Stimulated activated CD4-positive, alpha-beta T cell treated with anti-CD3 and anti-CD28 coated beads, TNF-alpha, amount 100 ng/mL, for 1 hour (primary cell): ENCODE measurements at regions not wholly inside any gene's neighbourhood (a gene's known extent, or its start where the extent isn't known, plus 50 kb on each side); places are given as distances from the start of the nearest gene placed in this dataset.

Experiments
- DNase-seq, 3 donors: peaks; one replicate each; pipeline ENCODE4 v3.0.0-alpha.2; 2020; ENCODE audit warnings: low read depth in 3 of 3, low spot score in 1 of 3

DNA sequence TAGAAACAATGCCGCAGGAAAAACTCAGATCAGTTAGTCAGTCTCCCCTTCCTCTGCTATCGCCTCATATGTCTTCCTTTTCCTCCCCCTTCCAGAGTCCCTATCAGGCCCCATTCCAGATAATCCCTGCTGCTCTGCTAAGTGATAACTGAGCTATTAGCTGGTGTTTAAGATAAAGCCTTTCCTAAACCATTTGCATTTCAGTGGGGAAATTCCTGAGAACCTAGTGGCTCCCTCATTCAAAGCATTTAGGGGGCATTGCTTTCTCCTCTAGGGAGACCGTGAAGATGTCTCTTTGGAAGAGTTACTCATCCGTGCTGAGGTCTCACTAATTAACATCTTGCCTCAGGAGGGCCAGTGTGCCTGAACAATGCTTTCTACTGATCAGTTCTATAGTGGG, 401.6 kb downstream of the NPIPA7 start:
- no peak for DNase-seq

DNA sequence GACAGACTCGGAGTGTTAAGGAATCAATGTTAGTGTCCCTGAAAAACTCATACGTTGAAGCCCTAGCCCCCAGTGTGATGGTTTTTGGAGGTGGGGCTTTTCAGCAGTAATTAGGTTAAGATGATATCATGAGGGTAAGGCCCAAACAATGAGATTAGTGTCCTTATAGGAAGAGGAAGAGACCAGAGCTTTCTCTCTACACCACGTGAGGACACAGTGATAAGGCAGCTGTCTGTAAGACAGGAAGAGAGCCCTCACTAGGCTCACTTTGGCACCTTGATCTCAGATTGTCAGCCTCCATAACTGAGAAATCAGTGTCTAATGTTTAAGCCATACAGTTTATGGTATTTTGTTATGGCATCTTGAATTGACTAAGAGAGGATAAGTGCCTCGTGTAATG, 403.2 kb downstream of the NPIPA7 start:
- DNase-seq = no peak

DNA sequence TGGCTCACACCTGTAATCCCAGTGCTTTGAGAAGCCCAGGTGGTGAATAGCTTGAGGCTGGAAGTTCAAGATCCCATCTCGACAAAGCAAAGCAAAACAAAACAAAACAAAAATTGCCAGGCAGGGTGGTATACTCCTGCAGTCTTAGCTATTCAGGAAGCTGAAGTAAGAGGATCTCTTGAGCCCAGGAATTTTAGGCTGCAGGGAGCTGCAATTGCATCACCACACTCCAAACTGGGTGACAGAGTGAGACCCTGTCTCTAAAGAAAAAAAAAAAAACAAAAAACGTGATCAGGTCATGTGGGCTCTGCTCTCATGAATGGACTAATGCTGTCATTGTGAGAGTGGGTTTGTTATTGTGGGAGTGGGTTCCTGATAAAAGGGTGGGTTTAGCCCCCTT, 409.1 kb downstream of the NPIPA7 start:
- no peak for DNase-seq

DNA sequence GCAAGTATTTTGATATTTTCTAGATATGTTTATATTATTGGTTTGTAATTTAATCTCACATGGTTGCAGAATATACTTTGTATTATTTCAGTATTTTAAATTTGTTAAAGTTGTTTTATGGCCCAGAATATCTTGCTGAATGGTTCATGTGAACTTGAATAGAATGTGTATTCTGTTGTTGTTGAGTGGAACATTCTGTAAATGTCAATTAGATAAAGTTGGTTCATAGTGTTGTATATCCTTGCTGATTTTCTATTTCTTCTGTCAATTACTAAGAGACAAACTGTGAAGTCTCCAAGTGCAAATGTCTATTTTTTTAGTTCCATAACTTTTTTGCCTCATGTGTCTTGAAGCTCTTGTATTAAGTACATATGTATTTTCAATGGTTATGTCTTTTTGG, 411.7 kb downstream of the NPIPA7 start:
- no peak for DNase-seq

DNA sequence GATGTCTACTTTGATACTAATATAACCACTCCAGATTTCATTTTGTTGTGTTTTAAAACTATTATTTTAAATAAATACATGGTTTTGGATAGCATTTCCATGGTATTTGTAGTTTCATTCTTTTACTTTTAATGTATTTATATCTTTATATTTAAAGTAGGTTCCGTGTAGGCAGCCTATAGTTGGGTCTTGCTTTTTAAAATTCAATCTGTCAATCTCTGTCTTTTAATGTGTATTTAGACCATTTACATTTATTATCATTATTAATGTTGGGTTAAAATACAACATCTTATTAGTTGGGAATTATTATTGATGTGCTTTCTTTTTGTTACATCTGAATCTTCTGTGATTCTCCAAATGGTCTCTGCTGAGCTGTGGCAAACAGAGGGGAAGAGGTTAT, 412.1 kb downstream of the NPIPA7 start:
- DNase-seq = no peak

DNA sequence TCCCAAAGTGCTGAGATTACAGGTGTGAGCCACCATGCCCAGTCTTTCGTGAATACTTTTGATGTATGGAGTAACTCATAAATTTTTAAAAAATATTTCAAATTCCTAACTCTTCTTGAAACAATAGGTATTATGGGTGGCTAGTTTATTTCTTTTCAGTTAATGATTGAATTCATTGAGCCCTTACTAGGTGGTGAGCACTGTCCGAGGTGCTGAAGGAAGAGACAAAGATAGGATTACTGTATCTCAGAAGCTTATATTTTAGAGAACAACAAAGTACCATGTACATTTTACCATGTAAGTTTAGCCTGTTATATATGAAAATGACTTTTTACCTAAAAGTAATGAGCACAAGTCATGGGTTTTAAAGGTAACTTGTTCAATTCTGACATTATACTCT, 418.3 kb downstream of the NPIPA7 start:
- DNase-seq = no peak

DNA sequence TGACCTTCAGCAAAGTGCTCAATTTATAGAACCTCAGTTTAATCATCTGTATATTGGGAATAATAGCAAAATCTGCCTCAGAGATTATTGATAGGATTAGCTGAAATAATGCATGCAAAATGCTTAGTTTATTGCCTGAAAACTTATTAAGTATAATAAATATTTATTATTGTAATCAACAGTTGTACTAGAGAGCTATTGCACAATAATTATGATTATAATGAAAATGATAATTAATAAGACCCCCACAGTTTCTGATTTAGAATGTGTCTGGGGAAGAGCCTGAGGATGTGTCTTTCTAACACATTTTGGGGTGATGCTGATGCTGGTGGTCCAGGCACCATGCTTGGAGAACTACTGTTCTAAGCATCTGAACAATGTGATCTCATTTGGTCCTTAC, 419.6 kb downstream of the NPIPA7 start:
- no peak for DNase-seq

DNA sequence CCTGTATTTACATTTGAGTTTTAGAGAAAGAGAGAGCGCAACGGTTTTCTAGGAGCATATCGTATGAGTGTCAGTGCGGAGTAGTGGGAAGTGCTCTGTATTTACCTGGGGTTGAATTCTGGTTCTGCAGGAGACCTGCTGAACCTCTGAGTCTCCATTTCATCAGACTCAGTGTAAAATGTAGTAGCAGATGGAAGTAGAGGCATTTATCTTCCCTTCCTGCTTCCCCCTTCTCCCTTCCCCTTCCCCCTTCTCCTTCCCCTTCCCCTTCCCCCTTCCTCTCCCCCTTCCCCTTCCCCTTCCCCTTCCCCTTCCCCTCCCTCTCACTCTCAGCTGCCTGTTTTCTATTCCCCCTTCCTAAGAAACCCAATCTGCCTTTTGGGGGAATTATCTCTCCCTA, 426.9 kb downstream of the NPIPA7 start:
- DNase-seq = no peak

DNA sequence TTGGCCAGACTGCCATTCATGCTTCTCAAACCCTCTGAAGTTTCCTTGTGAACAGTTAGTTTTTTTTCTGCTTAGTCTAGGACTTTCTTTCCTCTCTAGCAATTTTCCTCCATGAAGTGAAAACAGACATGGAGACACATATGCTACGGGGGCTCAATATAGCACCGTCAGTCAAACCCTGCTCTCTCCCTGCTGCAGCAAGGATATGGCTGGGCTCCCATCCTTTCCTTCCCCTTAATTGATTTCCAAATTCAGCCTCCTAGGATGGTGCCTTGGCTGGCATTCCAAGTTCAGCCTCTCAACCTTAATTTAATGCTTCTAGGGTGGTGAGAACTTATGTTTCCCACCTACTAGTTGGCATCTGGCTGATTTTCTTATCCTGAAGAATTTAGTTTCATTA, 436.7 kb downstream of the NPIPA7 start:
- no peak for DNase-seq

DNA sequence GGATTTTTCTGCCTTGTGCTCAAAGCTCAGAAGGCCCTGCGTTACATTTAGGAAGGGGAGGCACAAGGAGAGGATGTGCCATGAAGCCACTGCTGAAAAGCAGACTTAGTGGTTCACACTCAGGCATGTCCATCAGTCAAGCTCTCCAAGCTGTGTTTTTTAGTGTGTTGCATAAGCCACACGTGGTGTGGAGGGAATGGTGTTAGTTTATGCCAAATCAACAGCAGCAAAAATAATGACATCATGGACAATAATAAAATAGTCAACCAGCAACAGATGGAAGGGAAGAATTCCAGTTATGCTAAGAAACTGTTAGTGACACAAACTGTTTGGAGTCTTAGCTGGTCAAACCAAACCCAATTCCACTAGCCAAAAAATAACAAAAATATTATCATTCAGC, 438.3 kb downstream of the NPIPA7 start:
- no peak for DNase-seq

DNA sequence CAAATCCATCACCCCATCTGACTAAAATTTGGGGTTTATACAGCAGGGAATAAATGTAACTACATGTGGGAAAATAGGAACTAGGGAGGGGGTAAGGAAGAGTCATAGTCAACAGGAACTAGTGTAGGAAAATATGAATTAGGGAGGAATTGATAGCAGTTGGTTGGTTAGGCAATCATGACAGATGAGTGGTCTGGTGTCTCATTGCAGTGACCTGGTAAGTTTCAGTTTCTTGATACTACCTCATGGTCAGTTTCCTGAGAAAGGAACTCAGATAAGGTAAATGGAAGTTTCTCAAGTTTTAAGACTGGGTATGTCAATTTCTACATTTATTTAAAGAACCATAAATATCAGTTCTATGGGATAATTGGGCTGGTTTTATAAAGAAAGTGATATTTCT, 442.3 kb downstream of the NPIPA7 start:
- no peak for DNase-seq

DNA sequence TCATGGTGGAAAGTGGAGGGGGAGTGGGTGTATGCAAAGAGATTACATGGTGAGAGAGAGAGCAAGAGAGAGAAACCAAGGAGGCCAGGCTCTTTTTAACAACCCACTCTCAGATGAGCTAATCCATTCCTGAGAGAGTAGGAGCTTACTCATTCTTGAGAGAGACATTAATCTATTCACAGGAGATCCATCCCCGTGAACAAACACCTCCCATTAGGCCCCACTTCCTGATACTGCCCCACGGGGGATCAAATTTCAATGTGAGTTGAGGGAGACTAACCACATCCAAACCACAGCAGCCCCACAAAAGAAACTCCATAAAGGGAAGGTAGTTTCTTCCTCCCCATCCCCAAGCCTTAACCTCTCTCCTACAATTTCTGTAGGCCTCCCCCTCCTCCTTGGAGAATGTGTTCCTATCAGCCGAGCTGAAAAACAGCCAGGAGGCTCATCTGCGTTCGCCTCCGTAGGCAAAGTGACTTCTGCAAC, 450.0 kb downstream of the NPIPA7 start:
- DNase-seq = no peak

DNA sequence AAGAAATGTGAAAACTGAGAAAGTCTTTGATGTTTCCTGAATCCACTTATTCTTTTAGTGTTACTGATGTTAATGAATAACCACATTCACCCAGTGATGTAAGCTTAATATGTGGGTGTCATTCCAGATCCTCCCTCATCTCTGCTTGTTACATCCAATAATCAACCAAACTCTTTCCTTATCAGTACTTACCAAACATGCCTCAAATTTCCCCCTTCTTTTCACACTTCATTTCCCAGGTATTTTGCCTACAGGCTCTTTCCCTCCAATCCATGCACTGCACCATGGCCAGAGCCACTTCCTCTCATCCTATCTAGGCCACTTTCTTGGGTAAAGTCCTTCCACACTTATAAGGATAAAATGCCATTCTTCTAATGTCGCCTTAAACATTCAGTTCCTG, 451.5 kb downstream of the NPIPA7 start:
- no peak for DNase-seq

DNA sequence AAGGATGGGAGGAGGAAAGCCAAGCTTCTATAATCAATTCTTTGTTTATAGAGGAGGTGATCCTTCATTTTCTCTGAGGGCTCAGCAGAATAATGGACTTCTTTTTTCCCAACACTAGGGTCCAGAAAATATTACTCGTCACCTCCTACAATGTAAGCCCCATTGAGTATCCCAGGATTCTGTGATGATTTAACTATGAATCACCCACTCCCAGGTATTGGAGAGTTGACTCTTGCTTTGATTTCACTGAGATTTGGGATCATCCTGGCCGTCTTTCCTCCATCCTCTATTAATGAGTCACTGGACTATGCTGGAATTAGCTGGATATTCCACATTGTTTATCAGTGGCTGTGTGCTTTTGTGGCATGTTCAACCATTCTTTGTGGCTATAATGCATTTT, 452.0 kb downstream of the NPIPA7 start:
- DNase-seq = no peak

DNA sequence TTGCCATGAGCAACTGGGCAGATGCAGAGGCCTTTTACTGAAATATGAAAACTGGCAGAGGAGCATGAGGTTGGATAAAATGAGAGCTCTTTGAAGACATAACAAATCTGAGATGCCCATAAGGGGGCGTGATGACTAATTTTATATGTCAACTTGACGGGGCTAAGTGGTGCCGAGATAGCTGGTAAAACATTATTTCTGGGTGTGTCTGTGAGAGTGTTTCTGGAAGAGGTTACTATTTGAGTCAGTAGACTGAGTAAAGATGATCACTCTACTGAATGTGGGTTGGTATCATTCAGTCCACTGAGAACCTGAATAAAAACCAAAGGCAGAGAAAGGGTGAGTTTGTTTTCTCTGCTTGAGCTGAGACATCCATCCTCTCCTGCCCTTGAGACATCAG, 454.2 kb downstream of the NPIPA7 start:
- no peak for DNase-seq

DNA sequence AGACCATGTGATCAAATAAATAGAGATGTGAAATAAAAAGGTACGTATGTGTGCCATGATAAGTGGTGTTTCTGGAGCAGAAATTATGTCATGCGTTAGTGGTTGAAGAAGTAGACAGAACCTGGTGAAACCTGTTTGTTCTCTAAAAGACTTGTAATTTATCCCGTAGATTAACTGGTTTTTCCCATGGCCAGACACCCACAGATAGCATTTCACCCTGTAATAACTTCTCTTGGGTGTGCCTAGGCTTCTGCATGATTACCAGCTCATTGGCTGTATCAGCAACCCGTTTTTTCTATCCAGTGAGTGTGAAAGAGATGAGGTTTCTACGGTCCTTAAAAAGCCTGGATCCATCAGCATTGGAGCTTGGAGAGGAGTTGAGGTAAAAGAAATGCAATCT, 471.3 kb downstream of the NPIPA7 start:
- no peak for DNase-seq

DNA sequence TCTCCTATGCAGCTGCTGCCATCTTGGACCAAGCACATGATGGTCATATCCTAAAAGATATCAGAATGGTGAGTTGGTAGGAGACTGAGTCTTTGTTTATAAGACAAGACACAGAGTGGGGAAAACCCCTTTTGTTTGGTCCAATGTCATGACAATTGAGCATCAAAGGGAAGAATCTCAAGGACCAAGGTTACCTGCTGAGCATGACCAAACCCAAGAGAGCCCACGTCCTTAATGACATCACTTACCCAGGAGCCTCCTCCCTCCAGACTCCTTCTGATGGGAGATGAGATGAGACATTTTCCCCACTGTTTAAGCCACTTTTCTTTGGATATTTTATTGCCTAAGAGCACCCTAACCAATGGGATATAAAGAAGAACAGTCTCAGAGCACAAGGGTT, 478.1 kb downstream of the NPIPA7 start:
- no peak for DNase-seq

DNA sequence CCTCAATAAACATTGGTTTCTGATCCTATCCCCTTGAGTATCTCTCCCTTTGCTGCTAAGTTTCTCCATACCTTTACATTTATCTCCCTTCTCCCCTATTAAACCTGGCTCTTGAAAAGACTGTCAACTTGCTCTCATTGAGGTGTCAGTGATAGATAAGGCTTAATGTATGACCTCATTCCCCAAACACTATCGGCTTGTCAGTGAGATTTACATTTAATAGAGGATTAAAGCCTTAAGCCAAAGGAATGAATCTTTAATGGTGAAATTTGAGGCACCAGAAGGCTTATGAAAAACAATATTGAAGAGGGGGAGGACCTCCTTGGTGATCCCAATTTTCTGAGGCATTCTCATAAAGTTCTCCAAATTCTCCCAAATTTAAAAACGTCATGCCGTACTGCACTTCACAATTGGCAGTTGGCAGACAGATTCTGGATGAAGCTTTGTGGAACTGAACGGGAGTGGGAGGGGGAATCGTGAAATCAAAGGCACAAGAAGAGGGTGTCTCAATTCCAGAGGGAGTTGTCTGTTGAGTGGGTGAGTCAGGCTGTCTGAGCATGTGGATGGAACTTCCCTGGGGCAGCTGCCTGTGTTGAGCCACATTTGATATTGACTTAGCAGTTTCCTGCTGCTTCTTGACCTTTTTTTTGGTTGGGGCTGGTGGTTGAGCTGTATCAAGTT, 478.8 kb downstream of the NPIPA7 start:
- no peak for DNase-seq

DNA sequence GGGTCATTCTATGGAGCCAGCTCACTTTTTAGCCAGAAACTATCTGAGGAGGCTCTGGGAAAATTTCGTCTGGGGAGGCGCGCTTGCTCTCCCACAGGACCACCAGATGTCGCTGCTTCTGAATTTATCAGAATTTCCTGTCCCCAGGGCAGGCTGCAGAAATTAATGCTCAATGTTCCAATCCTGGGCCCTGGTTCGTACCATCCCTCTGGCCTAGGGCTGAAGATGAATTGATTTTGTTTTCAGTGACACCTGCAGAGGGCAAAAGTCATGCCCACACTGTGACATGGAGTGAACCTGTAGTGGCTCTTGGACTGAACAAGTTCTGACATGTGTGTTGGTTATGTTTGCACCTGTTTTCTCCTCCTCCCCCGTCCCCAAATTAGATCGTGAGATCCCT, 482.6 kb downstream of the NPIPA7 start:
- DNase-seq = peak; percentile 1 to 12 (median 10)

DNA sequence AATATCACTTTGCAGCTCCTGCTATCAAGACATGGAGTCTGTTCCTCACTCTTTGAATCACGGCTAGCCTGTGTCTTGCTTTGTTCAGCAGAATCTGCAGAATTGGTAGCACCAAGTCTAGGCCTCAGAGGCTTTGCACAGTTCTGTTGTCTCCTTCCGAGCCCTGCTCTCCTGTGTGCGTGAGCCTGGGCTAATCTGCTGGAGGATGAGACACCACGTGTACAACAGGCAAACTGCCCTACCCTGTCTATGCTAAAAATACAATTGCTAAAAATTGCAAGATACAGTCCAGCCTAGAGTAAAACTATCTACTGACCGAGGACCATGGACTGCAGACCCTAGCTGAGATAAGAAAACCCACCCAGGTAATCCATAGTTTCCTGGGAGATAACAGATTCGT, 484.7 kb downstream of the NPIPA7 start:
- no peak for DNase-seq

DNA sequence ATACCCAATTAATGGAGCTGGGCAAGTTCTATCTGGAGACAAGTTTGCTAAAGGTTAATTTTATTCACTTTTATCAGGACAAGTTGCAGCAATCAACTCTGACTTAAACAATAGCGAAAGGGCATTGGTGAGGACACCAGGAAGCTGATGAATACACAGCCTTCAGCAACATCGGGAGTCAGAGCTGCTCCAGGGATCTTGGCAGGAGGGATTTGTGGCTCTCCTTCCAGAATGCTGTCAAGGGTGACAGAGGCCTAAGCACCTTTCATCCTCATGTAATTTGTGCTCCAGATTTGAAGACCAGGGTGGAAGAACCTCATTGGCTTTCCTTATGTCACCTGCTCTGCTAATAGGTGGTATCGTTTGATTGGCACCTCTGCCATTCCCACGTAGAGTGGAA, 485.6 kb downstream of the NPIPA7 start:
- no peak for DNase-seq

DNA sequence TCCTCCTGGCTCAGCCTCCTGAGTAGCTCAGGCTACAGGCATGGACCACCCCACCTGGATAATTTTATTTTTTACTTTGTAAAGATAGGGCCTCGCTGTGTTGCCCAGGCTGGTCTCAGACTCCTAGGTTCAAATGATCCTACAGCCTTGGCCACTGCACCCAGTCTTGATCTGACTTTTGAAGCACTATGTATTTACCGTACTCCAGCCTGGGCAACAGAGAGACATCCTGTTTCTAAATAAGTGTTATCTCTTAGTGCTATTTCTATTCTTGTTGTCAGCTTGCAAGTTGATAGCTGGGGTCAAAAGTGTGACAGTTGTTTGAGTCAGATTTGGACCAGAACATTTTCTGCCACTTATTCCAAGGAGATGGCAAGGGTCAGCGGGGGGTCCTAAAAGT, 486.4 kb downstream of the NPIPA7 start:
- no peak for DNase-seq

DNA sequence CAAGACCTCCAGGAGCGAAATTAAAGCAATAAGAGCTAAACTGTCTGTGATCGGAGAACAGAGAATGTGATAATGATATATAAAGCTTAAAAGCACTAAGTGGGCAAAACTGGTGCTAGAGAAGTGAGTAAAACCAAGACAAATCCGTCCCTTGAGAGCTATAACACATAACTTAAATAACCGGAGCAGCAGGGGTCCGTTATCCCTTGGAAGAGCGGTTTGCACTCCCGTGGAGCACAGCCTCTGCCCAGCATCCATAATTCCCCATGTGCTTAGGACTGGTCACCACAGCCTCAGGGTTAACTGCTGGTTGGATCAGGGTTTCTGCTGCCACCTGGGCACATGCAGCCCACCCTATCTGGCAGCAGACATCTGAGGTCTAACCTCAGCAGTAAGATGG, 489.0 kb downstream of the NPIPA7 start:
- DNase-seq = no peak

DNA sequence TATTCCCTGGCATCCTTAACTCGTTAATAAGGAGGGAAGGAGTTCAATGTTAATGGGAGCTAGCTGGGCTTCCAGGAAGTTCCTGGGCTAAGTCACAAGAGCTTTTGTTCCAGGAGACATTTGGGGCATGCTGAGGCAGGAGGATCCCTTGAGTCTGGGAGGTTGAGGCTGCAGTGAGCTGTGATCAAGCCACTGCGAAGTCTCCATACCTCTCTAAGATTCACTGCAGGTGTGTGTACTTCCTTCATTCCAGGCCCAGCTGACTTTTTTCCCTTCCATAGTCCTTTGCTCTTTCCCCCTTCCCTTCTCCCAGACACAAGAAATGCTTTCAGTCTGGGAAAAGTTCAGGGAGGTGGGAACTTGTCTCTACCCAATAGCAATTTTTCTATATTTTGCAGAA, 489.8 kb downstream of the NPIPA7 start:
- DNase-seq = no peak
